Stomach (tissue), 8 donors: ENCODE measurements at regions not wholly inside any gene's neighbourhood (a gene's known extent, or its start where the extent isn't known, plus 50 kb on each side); places are given as distances from the start of the nearest gene placed in this dataset.

ENCODE experiments used
- DNase-seq, 2 donors: peaks; one replicate each; pipeline versions ENCODE4 v3.0.0 to v3.0.0-alpha.2; 2013 to 2019
- H3K27ac ChIP-seq, 5 donors: fragments of 200-600 bp in 4 of 5; sonication (generic) in 4 of 5; one replicate each; pipeline ENCODE4 v1.5.1; 2013 to 2019; ENCODE audit warnings: mild to moderate bottlenecking in 1 of 5, moderate library complexity in 1 of 5
- H3K27me3 ChIP-seq, 3 donors: fragments of 200-600 bp; sonication (generic); one replicate each; pipeline ENCODE4 v1.5.1; 2017 to 2019; ENCODE audit warnings: mixed run types in 1 of 3
- H3K36me3 ChIP-seq, 4 donors: fragments of 200-600 bp; sonication (generic); 1 replicate in 3 of 4; 2 replicates in 1 of 4; pipeline ENCODE4 v1.5.1; 2016 to 2019
- H3K4me1 ChIP-seq, 4 donors: fragments of 200-600 bp; sonication (generic); one replicate each; pipeline ENCODE4 v1.5.1; 2016 to 2019
- H3K4me3 ChIP-seq, 4 donors: fragments of 200-600 bp; sonication (generic) in 3 of 4; one replicate each; pipeline ENCODE4 v1.5.1; 2016 to 2019; ENCODE audit warnings: mild to moderate bottlenecking in 1 of 4
- H3K9me3 ChIP-seq, 4 donors: fragments of 200-600 bp; sonication (generic); one replicate each; pipeline ENCODE4 v1.5.1; 2016 to 2019
- EP300 ChIP-seq: sonication (generic); formaldehyde crosslinking; IDR thresholded peaks from one replicate; pipeline ENCODE4 v1.6.1; 2017; ENCODE audit warnings: antibody characterized with exemption
- POLR2A ChIP-seq, 4 donors: fragments of 450-650 bp; IDR thresholded peaks; one replicate each; pipeline ENCODE4 v1.6.1; 2016; ENCODE audit warnings: antibody characterized with exemption in 4 of 4, control low read depth in 2 of 4, mild to moderate bottlenecking in 1 of 4, moderate library complexity in 1 of 4
- POLR2AphosphoS5 ChIP-seq, 3 donors: sonication (generic); formaldehyde crosslinking; IDR thresholded peaks; one replicate each; pipeline ENCODE4 v1.6.1; 2016; ENCODE audit warnings: antibody characterized with exemption in 3 of 3
- WGBS, 5 donors: extraction: QIAGEN DNeasy Blood & Tissue Kit in 3 of 5; methylation state at CpG; one replicate each; pipeline versions ENCODE4 v1.1.5 to v1.1.7; 2013 to 2018; 5-methylcytosine and 5-hydroxymethylcytosine counted together
- intact Hi-C: fragments of 100-400 bp; cut with DNase I; formaldehyde crosslinking; loops from one replicate; pipeline ENCODE4 v1.15.1; 2023; ENCODE audit warnings: low total_unique reads
- TF ChIP-seq, protein P1 (sequence below), 7 experiments: fragments of 450-650 bp in 4 of 7; fragments of 200-600 bp in 3 of 7; sonication (generic) in 3 of 7; IDR thresholded peaks; one replicate each; pipeline ENCODE4 v1.5.1; 2016 to 2019; ENCODE audit warnings: antibody characterized with exemption in 7 of 7, control low read depth in 2 of 7, mild to moderate bottlenecking in 1 of 7
- donor health status: healthy with polysubstance abuse.
- donor health status: Bipolar disorder and iron deficiency.
- donor health status: healthy.

- Histone ChIP-seq H3K27ac (no peak overlapping the region), H3K9me3 (peaks cover 0 to 5% (median 2%) of the 10 kb centered on the region in 4 donors), H3K27me3 (peaks cover 0 to 7% (median 0%) of the 10 kb centered on the region in 3 donors), H3K4me3 (no peak overlapping the region), H3K36me3 (no peaks in the 10 kb centered on the region), H3K4me1 (no peaks in the 10 kb centered on the region)
- intact Hi-C loops, result no loop called here
- no peak for DNase-seq
- 54 to 77% (median 61%) methylated on average over 2 of the region's 2 CpGs for WGBS, 5 donors
- no peak for TF ChIP-seq POLR2AphosphoS5 (IDR thresholded peaks at IDR 0.05)
These were observed 1621.1 kb downstream of the MRPL39 start for GRCh38 chr21:23986214-23986613.

DNA sequence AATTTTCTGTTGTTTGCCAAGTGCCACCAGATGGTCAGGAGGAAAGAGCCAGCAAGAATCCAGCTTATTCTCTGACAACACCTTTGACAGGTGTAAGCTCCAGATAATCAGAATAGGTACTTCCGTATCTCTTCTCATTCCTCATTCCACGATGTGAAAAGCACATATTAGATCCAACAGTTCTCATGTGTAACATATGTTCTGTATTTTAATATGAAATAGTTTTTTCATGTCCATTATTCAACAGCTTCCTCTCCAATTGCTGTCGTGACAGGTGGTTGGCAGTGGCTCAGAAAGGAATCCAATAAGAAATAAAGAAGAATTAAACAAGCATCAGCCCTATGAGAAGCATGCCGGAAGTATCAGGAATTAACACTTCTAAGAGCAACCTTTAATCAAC lies 1624.7 kb downstream of the MRPL39 start:
- WGBS, 5 donors, result 74 to 84% (median 79%) methylated on average over 4 of the region's 4 CpGs
- Histone ChIP-seq H3K9me3 (peaks cover 0 to 4% (median 2%) of the 10 kb centered on the region in 4 donors), H3K27ac (no peak overlapping the region), H3K27me3 (peaks cover 0 to 7% (median 0%) of the 10 kb centered on the region in 3 donors), H3K4me3 (no peak overlapping the region), H3K4me1 (no peaks in the 10 kb centered on the region), H3K36me3 (no peaks in the 10 kb centered on the region)
- no peak for DNase-seq
- TF ChIP-seq EP300 (no peak), POLR2A (IDR thresholded peaks at IDR 0.05) (no peak), POLR2AphosphoS5 (IDR thresholded peaks at IDR 0.05) (no peak)
- TF ChIP-seq, protein P1, sequence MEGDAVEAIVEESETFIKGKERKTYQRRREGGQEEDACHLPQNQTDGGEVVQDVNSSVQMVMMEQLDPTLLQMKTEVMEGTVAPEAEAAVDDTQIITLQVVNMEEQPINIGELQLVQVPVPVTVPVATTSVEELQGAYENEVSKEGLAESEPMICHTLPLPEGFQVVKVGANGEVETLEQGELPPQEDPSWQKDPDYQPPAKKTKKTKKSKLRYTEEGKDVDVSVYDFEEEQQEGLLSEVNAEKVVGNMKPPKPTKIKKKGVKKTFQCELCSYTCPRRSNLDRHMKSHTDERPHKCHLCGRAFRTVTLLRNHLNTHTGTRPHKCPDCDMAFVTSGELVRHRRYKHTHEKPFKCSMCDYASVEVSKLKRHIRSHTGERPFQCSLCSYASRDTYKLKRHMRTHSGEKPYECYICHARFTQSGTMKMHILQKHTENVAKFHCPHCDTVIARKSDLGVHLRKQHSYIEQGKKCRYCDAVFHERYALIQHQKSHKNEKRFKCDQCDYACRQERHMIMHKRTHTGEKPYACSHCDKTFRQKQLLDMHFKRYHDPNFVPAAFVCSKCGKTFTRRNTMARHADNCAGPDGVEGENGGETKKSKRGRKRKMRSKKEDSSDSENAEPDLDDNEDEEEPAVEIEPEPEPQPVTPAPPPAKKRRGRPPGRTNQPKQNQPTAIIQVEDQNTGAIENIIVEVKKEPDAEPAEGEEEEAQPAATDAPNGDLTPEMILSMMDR (IDR thresholded peaks at IDR 0.05), result no peak
- intact Hi-C loops, result no loop called here

DNA sequence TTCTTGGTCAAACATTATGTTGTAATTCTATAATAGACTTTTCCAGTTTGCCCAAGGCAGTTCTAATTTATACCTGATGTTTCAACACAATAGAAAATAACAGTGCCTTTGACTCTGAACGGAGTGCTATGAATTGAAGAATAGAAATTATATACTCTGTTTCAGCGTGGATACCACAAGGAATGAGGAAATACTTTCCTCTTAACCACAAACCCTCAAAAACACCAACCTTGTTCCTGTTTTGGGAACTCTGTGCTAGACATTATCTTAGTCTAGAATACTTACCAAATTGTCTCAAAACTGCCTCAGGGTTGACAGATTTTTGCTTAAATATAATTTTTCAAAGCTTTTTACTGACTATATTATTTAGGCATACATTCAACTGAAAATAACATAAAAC lies 1629.3 kb downstream of the MRPL39 start:
- intact Hi-C loops, result no loop called here
- Histone ChIP-seq H3K27me3 (peaks cover 0 to 4% (median 0%) of the 10 kb centered on the region in 3 donors), H3K36me3 (no peaks in the 10 kb centered on the region), H3K9me3 (no peaks in the 10 kb centered on the region), H3K27ac (no peak overlapping the region), H3K4me3 (no peak overlapping the region), H3K4me1 (no peaks in the 10 kb centered on the region)
- no peak for DNase-seq
- TF ChIP-seq POLR2A (IDR thresholded peaks at IDR 0.05), result no peak
- TF ChIP-seq POLR2AphosphoS5 (IDR thresholded peaks at IDR 0.05), result no peak
- TF ChIP-seq, protein P1 (IDR thresholded peaks at IDR 0.05), result no peak
- TF ChIP-seq EP300, result no peak
- 44 to 64% (median 55%) methylated on average over 2 of the region's 2 CpGs for WGBS, 5 donors

- peak; percentile 57 to 82 for DNase-seq
- TF ChIP-seq EP300, result no peak
- TF ChIP-seq, protein P1 (IDR thresholded peaks at IDR 0.05), result peak in 5 of 7 experiments; percentile 31 to 54 (median 34)
- H3K4me3 ChIP-seq, result no peak overlapping the region
- H3K9me3 ChIP-seq, result no peaks in the 10 kb centered on the region
- WGBS, 5 donors, result 38 to 47% (median 41%) methylated on average over 16 of the region's 16 CpGs
- H3K4me1 ChIP-seq, result peaks cover 0 to 5% (median 2%) of the 10 kb centered on the region in 4 donors
- H3K27me3 ChIP-seq, result peaks cover 0 to 3% (median 0%) of the 10 kb centered on the region in 3 donors
- no peak overlapping the region for H3K27ac ChIP-seq
- intact Hi-C loops, result no loop called here
- H3K36me3 ChIP-seq, result no peaks in the 10 kb centered on the region
These were observed 1638.3 kb downstream of the MRPL39 start for GRCh38 chr21:23968722-23969647.

DNA sequence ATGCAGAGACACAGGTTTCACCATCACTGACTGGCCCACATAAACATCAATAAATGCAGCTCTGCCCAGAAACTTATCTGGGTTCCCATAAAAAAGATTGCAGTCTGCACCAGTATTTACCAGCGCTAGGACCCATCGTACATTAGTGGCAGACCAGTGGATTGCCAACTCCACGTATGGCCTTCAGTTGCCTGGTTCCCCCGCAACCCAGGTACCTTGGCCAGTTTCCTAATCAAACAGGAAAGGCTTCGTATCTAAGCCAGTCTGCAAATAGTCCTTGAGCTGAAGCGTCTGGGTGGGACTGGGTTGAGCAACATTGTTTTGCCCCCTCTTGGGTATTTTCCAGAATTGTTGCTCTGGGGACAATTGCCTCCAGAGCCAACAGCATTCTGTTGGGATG lies 1639.3 kb downstream of the MRPL39 start:
- Histone ChIP-seq H3K27me3 (no peaks in the 10 kb centered on the region), H3K27ac (no peak overlapping the region), H3K4me3 (no peak overlapping the region), H3K9me3 (no peaks in the 10 kb centered on the region), H3K36me3 (no peaks in the 10 kb centered on the region), H3K4me1 (peaks cover 0 to 5% (median 2%) of the 10 kb centered on the region in 4 donors)
- no peak for DNase-seq
- intact Hi-C loops, result no loop called here
- WGBS, 5 donors, result 40 to 71% (median 44%) methylated on average over 6 of the region's 6 CpGs
- TF ChIP-seq, protein P1 (IDR thresholded peaks at IDR 0.05), result no peak
- TF ChIP-seq EP300 (no peak), POLR2A (IDR thresholded peaks at IDR 0.05) (no peak), POLR2AphosphoS5 (IDR thresholded peaks at IDR 0.05) (no peak)
